Ovary (tissue), 3 donors: ENCODE measurements at regions not wholly inside any gene's neighbourhood (a gene's known extent, or its start where the extent isn't known, plus 50 kb on each side); places are given as distances from the start of the nearest gene placed in this dataset.

Experiments
- EP300 ChIP-seq: sonication (generic); formaldehyde crosslinking; IDR thresholded peaks from one replicate; pipeline ENCODE4 v1.6.1; 2017; ENCODE audit warnings: antibody characterized with exemption
- POLR2A ChIP-seq: fragments of 450-650 bp; IDR thresholded peaks from one replicate; pipeline ENCODE4 v1.6.1; 2017; ENCODE audit warnings: antibody characterized with exemption, mild to moderate bottlenecking, moderate library complexity
- TF ChIP-seq, protein P1 (sequence below), 3 donors: fragments of 450-650 bp in 2 of 3; fragments of 200-600 bp in 1 of 3; IDR thresholded peaks; one replicate each; pipeline versions ENCODE4 v1.5.1 to v1.8.0; 2016 to 2022; ENCODE audit warnings: antibody characterized with exemption in 3 of 3, mild to moderate bottlenecking in 1 of 3
- donor health status: DM: no; HTN: no; CAD: no.

GRCh38 chr4:121217351-121217750 lies 53.2 kb upstream of the TNIP3 start:
- TF ChIP-seq, protein P1, sequence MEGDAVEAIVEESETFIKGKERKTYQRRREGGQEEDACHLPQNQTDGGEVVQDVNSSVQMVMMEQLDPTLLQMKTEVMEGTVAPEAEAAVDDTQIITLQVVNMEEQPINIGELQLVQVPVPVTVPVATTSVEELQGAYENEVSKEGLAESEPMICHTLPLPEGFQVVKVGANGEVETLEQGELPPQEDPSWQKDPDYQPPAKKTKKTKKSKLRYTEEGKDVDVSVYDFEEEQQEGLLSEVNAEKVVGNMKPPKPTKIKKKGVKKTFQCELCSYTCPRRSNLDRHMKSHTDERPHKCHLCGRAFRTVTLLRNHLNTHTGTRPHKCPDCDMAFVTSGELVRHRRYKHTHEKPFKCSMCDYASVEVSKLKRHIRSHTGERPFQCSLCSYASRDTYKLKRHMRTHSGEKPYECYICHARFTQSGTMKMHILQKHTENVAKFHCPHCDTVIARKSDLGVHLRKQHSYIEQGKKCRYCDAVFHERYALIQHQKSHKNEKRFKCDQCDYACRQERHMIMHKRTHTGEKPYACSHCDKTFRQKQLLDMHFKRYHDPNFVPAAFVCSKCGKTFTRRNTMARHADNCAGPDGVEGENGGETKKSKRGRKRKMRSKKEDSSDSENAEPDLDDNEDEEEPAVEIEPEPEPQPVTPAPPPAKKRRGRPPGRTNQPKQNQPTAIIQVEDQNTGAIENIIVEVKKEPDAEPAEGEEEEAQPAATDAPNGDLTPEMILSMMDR (IDR thresholded peaks at IDR 0.05) = no peak
- TF ChIP-seq POLR2A (no peak), EP300 (no peak)
